ENCODE measurements at regions not wholly inside any gene's neighbourhood (a gene's known extent, or its start where the extent isn't known, plus 50 kb on each side); places are given as distances from the start of the nearest gene placed in this dataset.

DNA sequence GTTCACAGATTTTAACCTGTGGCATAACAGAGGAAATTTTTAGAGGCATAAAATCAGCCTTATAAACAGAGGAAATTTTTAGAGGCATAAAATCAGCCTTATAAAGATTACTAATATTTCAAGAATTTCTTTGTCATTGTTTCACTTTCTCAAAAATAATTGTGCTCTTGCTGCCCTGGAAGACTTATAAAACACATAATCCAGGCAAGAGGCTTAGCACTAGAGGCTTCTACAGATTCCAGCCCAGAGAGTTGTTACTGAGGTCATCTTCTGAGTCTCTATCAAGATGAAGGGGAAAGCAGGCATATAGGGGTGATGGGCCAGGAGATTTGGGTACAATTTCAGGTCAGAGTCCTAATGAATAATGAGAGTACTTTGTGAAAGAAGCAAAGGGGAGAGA, 85.7 kb downstream of the RFPL4B start:
- Histone ChIP-seq H3K9me3 (ENCODE audit: low read depth) (no peaks in the 10 kb centered on the region), H3K4me3 (no peak overlapping the region), H3K27ac (no peak overlapping the region), H3K36me3 (no peaks in the 10 kb centered on the region), H3K27me3 (no peaks in the 10 kb centered on the region), H3K4me1 (ENCODE audit: low read depth) (peaks cover 34% of the 10 kb centered on the region)
- TF ChIP-seq, protein P1, sequence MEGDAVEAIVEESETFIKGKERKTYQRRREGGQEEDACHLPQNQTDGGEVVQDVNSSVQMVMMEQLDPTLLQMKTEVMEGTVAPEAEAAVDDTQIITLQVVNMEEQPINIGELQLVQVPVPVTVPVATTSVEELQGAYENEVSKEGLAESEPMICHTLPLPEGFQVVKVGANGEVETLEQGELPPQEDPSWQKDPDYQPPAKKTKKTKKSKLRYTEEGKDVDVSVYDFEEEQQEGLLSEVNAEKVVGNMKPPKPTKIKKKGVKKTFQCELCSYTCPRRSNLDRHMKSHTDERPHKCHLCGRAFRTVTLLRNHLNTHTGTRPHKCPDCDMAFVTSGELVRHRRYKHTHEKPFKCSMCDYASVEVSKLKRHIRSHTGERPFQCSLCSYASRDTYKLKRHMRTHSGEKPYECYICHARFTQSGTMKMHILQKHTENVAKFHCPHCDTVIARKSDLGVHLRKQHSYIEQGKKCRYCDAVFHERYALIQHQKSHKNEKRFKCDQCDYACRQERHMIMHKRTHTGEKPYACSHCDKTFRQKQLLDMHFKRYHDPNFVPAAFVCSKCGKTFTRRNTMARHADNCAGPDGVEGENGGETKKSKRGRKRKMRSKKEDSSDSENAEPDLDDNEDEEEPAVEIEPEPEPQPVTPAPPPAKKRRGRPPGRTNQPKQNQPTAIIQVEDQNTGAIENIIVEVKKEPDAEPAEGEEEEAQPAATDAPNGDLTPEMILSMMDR (IDR thresholded peaks at IDR 0.05; ENCODE audit: low read depth, low read length), result no peak
- no peak for DNase-seq (ENCODE audit: low read depth in 1 of 2, low spot score in 1 of 2)

DNA sequence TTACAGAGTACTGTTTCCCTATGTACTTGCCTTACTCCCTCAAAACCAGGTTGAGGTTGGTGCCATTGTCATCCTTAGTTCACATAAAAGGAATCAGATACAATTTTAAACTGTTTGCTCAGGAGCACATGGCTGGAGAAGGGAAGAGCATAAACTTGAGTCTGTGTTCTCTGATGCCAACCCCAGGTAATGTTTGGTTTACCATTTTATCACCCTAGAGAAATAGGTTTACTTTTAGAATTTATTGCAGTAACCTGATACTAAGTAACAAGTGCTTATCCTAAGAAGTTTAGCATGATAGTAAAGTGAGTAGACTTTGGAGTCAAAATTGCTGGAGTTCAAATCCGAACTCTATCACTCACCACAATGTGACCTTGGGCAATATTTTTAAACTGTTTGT, 86.3 kb downstream of the RFPL4B start:
- Histone ChIP-seq H3K4me3 (no peak overlapping the region), H3K27ac (no peak overlapping the region), H3K4me1 (ENCODE audit: low read depth) (peaks cover 35% of the 10 kb centered on the region), H3K36me3 (no peaks in the 10 kb centered on the region), H3K9me3 (ENCODE audit: low read depth) (no peaks in the 10 kb centered on the region), H3K27me3 (no peaks in the 10 kb centered on the region)
- no peak for DNase-seq (ENCODE audit: low read depth in 1 of 2, low spot score in 1 of 2)
- TF ChIP-seq, protein P1 (IDR thresholded peaks at IDR 0.05; ENCODE audit: low read depth, low read length), result no peak

DNA sequence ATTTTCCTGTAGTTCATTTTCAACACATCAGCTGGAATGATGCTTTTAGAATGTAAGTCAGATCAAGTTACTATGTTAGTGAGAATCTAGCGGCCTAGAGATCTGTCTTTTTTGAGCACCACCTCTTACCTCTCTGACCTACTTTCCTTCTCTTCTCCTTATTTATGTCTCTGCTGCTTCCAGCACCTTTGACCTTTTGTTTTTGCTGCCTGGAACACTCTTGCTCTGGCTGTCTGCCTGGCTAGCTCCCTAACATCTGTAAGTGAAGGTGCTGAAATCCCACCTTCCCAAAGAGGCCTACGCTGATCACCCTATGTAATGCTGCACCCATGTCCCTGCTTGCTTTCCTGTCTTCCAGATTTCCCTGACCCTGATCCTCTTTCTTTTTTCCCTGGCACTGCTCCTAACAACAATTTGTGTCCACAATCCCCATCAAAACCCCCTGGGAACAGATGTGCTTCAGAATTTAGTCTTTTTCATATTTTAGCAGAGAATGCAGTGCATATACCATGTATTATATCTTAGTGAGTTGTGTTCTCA, 87.8 kb downstream of the RFPL4B start:
- no peaks in the 10 kb centered on the region for H3K27me3 ChIP-seq
- H3K4me3 ChIP-seq, result no peak overlapping the region
- TF ChIP-seq, protein P1 (IDR thresholded peaks at IDR 0.05; ENCODE audit: low read depth, low read length), result no peak
- no peak overlapping the region for H3K27ac ChIP-seq
- DNase-seq (ENCODE audit: low read depth in 1 of 2, low spot score in 1 of 2), result peak in 1 of 2 donors; percentile 12
- H3K4me1 ChIP-seq (ENCODE audit: low read depth), result peaks cover 35% of the 10 kb centered on the region
- H3K9me3 ChIP-seq (ENCODE audit: low read depth), result no peaks in the 10 kb centered on the region
- H3K36me3 ChIP-seq, result no peaks in the 10 kb centered on the region

DNA sequence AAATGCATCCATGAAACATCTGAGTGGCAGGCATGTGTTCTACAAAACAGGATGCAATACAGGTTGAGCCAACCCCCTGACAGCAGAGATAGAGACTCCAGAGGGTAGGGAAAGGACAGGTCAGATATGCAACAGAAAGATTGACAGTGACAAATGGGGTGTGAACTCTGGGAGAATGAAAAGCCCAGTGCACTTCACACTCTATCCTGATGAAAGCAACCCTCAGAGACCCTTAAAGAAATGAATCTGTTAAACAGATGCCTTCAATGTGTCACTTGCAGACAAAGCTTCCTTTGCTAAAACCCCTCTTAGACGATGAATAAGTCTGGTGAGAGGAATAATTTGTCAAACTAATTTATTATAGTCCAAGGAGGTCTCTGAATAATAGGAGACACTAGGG, 89.9 kb downstream of the RFPL4B start:
- TF ChIP-seq, protein P1 (IDR thresholded peaks at IDR 0.05; ENCODE audit: low read depth, low read length), result no peak
- Histone ChIP-seq H3K27ac (no peak overlapping the region), H3K4me1 (ENCODE audit: low read depth) (peaks cover 36% of the 10 kb centered on the region)

DNA sequence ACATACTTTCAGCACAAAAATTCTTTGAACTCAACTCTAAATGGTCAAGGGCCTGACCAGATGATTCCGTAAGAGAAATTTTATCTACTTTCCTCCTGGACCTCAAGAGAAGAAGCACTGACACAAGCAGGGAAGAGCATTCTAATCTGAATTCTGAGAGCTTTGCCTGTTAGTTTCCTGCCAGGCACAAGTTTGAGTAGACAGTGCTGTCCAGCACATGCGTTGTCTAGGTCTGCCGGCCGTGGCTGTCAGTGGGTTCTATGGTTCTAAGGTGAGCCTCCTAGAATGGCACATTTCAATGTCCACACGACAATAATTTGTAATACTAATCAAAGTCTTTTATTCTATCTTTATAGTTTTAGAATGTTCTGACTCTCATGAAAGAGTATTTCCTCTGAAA, 91.9 kb downstream of the RFPL4B start:
- no peaks in the 10 kb centered on the region for H3K27me3 ChIP-seq

More for the DNA sequence above, 89.9 kb downstream of the RFPL4B start:
- peak in 1 of 2 donors; percentile 89 for DNase-seq (ENCODE audit: low read depth in 1 of 2, low spot score in 1 of 2)
- no peaks in the 10 kb centered on the region for H3K36me3 ChIP-seq
- H3K9me3 ChIP-seq (ENCODE audit: low read depth), result no peaks in the 10 kb centered on the region
- H3K4me3 ChIP-seq, result no peak overlapping the region
- H3K27me3 ChIP-seq, result no peaks in the 10 kb centered on the region

More for the DNA sequence above, 91.9 kb downstream of the RFPL4B start:
- Histone ChIP-seq H3K36me3 (no peaks in the 10 kb centered on the region), H3K27ac (no peak overlapping the region), H3K9me3 (ENCODE audit: low read depth) (no peaks in the 10 kb centered on the region), H3K4me1 (ENCODE audit: low read depth) (peaks cover 46% of the 10 kb centered on the region), H3K4me3 (no peak overlapping the region)
- TF ChIP-seq, protein P1 (IDR thresholded peaks at IDR 0.05; ENCODE audit: low read depth, low read length), result no peak
- DNase-seq (ENCODE audit: low read depth in 1 of 2, low spot score in 1 of 2), result peak; percentile 32 to 34
